ENCODE measurements at regions not wholly inside any gene's neighbourhood (a gene's known extent, or its start where the extent isn't known, plus 50 kb on each side); places are given as distances from the start of the nearest gene placed in this dataset.

DNA sequence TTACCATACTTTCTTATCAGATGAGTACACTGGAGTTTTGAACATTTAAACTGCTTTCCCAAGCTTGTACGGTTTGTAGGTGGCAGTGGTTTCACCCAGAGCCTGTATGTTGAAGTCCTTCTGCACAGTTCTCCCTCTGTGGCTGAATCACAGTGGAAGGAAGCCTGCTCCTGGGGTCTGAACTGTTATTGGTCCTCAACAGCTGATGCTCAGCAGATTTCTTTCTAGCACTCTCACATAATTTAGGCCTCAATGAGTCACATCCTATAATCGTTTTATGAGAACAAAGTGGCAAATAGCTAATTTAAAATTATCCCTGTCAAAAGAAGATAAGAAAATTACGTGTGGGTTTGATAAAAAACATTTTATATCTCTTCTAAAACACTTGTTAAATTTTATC lies 229.7 kb downstream of the TLE4 start:
- no peak for DNase-seq (ENCODE audit: low read depth)

DNA sequence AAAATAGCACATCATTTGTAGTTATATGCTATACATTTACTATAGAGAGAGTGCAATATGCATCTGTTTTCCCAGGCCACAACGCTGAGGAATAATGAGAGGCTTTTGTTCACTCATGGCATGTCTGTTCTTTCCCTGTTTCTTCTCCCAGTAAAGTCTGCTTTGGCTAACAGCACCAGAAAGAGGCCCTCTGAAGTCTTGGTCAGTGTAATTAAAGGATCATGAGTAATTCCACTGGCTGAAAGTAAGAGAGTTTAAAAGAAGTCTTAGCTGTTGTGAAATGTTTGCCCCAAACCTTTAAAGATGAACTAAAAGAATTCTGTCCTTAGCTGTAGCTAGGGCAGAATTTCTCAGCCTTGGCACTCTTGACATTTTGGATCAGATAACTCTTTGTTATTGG lies 228.8 kb downstream of the TLE4 start:
- DNase-seq (ENCODE audit: low read depth), result no peak

DNA sequence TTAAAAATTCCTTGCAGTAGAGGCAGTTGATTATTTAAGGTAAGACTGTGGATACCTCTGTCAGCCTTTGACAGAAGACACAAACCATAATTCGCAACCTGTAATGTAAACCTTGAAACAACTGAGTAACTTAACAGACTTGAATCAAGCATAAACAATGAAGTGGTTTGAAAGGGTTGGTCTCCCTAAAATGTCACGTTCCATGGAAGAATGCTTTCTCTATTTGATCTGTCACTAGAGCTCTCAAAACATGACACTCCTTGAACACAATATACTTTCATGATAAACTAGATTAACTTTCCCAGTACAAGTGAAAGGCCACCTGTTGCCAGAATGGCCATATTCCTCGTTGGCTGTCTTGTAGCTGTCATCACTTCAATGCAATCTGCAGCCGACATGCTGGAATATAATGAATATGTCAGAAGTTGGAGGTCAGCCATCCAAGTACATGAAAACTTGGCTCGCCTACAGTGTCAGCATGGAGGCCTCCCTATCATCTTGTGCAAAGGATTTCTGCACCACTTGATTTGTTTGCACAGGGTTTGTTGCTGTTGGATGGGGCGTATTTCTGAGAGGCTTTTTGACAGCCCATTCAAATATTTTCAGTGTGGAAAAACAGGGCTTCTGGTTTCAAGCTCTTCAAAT lies 228.0 kb downstream of the TLE4 start:
- DNase-seq (ENCODE audit: low read depth), result no peak

DNA sequence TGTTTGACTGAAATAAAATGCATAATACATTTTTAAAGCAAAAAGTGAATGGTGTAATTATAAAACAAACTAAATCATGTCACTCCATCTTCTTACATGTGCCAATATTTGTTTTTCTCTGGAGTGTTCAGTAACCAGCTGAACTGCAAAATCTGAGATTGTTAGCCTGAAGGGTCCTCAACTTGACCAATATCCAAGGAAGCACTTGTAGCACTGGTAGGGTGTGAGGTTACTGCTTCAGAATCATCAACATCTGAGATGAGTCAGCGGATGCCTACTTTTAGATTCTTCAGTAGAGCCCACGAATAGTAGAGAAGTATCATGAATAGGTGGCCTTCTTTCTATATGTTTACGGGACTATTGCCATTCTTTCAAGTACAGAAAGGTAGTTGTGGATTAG lies 226.7 kb downstream of the TLE4 start:
- DNase-seq (ENCODE audit: low read depth), result no peak

DNA sequence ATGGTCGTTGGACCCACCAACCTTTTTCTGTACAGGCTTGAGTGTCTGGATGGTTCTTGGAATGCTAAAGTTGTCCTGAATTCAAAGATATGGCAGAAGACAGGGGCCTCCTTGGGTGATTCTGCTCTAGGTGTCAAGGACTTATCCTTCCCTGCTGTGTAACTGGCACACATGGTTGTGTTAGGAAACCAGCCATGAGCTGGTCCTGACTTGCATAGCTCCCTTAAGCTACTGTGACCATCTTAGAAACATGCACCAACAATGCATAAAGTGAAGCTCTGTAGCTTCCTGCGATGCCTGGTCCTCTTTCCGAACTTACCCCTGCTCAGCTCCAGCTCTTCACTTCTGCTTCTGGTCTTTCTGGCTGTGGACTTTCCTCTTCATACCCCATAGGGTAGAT lies 224.6 kb downstream of the TLE4 start:
- no peak for DNase-seq (ENCODE audit: low read depth)

DNA sequence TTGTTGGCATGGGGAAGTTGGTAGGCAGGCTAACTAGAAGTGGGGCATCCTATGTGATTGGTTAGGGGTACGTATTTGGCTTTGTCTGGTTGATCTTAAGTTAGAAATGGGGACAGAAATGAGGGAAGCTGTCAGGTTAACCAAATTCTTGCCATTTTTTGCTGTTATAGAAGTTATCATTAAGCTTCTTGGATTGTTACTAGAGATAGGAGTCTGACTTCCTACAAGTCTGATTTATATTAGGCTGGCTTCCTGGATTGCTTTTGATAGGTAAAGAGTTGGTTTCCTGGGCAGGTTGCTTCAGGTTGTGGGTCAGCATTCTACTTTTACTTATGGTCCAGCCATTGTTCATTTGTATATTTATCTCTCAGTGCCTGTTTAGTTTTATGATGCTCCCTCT lies 216.9 kb downstream of the TLE4 start:
- DNase-seq (ENCODE audit: low read depth), result no peak

DNA sequence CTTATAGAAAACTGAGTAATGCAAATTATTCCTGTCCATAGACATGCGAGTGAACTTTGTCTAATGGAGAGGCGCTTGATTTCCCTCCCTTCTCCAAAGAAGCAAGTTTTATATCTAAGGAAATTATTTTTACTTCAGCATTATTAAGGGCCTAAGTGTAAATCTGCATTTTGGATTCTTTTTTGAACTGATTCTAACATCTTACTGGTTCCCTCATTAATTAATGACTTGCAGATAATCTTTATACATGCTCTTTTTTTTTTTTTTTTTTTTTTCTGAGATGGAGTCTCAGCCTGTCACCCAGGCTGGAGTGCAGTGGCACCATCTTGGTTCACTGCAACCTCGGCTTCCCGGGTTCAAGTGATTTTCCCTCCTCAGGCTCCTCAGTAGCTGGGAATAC lies 209.5 kb downstream of the TLE4 start:
- DNase-seq (ENCODE audit: low read depth), result no peak

DNA sequence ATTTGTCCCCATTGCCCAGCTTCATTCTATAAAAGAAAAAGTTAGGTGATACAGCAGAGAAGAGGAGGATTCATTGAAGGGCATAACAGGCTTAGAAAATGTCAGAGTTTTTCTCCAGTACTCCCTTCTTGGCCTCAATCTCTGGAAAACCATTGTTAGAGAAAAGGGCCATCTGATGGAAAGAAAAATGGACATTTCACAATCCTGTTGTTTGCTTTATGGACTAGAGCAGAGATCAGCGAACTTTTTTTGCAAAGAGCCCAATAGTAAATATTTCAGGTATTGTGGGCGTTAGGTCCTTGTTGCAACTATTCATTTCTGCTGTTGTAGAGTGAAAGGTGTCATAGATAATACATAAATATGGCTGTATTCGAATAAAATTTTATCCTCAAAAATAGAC lies 208.8 kb downstream of the TLE4 start:
- DNase-seq (ENCODE audit: low read depth), result no peak

DNA sequence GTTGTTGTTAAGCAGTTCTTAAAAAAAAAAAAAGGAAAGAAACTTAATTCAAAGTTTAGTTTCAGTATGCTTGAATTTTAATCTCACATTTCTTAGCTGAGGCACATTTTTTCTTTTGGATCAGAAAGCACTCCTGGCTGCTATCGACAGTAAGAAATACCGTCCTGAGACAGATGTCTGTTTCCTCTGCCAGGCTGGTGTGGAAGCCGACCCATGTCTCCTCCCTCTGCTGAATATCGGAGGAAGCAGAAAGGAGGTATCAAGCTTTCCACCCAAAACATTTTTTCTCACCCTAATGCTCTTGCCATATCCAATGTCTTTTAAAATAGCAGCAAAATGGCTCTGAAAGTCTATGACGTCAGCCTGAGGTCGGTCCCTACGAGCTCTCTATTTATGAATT lies 208.1 kb downstream of the TLE4 start:
- DNase-seq (ENCODE audit: low read depth), result no peak

DNA sequence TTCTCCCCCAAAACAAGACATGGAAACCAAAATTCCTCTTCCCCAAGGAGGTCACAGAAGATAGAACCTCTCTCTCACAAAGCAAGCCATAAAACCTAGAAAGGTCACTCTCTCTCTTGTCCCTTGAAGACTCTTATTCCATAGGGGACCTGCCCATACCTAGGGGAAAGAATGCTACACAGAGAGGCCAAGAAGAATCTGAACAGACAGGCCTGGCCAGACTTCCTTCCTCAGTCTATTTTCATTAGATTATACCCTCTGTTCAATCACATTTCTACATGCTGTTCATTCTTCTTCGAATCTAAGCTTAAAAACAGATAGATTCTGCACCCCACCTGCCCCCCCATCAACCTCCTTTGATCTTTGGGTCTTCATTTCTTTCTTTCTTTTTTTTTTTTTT lies 206.8 kb downstream of the TLE4 start:
- no peak for DNase-seq (ENCODE audit: low read depth)

DNA sequence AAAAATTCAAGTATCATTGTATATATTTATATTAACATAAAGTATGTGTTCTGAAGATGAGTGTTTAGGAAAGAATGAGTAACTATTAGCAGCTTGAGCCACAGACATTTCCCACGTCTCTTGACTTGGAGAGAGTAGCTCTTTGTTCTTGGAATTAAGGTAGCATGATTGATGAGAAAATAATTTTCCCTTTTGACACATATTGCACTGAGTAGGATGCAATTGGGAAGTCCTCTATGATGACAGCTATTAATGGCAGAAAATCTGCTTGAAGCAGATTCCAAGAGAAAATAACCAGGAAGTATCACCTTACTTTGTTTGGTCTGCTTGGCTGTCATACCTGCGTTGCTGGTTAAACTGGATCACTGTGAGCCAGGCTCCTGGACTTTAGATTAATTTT lies 204.8 kb downstream of the TLE4 start:
- no peak for DNase-seq (ENCODE audit: low read depth)

Measured in renal cortical epithelial cell (primary cell).